HG03095 (cell line): ENCODE measurements at regions not wholly inside any gene's neighbourhood (a gene's known extent, or its start where the extent isn't known, plus 50 kb on each side); places are given as distances from the start of the nearest gene placed in this dataset.

ENCODE experiments used
- ATAC-seq: cut with Tn5 transposase; IDR thresholded peaks from one replicate; pipeline ENCODE4 v1.9.1; 2021; ENCODE audit warnings: moderate library complexity; ENCODE audit not compliant: unreplicated experiment

GRCh38 chr10:123552760-123553554, 113.2 kb upstream of the GPR26 start:
- peak; percentile 60 for ATAC-seq

GRCh38 chr10:123553810-123554430, 112.2 kb upstream of the GPR26 start:
- ATAC-seq: peak; percentile 33

DNA sequence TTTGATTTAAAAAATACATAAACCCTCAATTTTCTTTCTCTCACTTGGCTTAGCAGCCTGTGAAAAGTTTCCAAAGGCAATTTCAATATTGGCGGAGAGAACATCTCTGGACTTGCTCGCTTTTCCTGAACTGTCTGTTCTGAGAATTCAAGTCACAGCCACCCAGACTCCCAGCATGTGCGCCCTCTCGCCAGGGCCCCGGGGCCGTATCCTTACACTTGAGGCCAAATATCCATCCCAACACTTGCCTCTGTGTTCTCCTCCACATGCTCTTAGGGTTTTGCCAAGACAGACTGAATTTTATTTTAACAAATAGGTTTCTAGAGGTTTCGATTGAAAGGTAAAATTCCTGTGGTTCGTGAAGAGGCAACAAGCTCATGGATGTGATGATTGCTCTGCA, 111.5 kb upstream of the GPR26 start:
- ATAC-seq: no peak

DNA sequence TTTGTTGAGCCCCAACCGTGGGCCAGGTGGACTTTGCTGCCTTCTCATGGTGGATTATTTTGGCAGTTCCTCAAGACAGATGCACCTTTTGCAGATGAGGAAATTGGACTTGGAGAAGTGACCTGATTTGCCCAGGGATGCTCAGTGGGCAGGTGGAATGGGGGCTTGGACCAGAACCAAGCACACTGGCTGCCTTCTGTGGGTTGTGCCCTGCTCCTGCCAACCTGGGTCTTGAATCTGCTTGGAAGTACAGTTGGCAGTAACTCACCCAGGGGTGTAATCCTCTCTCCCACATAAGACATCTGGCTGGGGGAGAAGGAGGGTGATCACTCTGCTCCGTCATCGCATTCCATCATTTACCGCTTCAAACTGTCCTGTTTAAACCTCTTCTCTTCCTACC, 110.5 kb upstream of the GPR26 start:
- no peak for ATAC-seq

DNA sequence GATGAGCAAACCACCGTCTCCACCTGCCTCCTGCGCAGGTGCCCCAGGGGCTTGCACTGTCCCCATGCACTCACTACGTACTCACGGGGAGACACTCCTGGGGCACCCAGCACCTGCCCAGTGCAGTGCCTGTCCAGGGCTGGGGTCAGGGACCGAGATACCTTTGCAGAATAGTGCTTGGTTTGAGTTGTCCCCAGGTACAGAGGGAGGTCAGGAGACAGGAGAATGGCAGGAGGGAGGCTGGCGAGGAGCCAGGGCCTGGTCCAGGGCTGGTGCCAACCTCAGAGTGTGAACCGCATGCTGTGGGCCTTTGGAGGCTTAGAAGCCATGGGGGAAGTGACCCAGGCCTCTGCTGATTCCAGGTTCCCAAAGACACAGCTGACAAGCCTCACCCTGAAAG, 110.1 kb upstream of the GPR26 start:
- no peak for ATAC-seq

DNA sequence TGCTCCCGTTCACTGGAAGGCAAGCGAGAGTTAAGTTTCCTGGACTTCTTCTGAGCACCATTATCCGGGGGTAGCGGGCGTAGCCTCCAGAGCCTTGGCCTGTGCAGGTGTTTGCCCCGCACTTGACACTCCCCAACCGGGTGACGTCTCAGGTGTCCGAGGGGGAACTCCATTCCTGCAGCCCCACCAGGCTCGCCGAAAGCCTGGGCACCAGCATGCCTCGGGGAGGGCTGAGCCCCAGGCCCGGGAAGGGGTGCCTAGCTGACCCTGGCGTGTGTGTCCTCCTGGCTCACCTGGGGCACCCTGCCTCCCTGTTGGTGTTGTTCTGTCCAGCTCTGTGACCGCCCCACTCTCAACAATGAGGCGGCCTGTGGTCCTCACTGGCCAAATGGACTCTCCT, 109.4 kb upstream of the GPR26 start:
- ATAC-seq: no peak

DNA sequence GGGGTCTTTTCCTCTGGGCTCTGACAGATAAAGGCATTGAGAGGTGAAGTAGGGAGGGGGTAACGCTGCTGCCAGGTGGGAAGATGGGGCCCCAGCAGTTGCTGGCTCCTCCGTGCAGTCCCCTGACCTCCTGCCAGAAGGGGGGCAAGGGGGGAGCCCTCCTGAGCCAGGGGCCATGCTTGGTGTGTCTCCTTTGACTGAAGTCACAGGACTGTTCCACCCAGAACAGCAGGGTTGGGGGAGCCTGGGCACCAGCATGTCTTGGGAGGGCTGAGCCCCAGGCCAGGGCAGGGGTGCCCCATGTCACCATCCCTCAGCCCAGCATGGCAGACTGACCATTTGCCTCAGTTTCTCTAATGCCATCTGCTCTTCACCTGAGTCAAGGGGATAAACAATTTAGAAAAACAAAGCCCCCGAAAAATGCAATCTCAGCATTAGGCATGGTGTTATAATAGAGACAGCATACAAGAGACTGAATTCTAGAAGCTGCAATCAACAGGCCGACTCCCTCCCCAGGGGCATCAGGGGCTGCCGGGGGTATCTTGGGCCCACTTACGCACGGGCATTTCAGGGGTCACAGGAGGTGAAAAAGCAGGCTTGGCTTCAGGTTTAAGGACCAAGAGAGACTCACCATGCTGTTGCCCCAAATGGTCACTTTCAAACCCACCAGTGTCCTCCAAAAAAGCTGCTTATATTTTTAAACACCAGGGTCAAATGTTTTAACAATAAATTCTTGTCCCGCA, 108.6 kb upstream of the GPR26 start:
- ATAC-seq: no peak

DNA sequence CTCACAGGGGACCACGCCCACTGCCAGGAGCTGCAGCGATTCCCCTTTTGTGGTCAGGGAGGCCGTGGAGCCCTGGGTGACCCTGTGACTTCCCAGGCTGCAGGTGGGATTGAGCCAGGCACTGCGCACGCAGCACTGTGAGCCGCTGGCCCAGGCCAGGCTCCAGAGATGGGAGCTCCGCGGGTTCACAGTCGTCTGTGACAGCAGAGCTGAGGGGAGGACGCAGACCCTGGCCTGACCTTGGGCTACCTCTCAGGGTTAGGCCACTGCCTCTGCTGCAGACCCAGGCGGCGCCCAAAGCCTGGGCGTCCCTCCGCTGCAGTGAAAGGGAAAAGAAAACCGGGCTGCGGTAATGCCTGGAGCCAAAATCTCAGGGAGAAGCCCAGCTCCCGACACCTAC, 107.5 kb upstream of the GPR26 start:
- no peak for ATAC-seq

DNA sequence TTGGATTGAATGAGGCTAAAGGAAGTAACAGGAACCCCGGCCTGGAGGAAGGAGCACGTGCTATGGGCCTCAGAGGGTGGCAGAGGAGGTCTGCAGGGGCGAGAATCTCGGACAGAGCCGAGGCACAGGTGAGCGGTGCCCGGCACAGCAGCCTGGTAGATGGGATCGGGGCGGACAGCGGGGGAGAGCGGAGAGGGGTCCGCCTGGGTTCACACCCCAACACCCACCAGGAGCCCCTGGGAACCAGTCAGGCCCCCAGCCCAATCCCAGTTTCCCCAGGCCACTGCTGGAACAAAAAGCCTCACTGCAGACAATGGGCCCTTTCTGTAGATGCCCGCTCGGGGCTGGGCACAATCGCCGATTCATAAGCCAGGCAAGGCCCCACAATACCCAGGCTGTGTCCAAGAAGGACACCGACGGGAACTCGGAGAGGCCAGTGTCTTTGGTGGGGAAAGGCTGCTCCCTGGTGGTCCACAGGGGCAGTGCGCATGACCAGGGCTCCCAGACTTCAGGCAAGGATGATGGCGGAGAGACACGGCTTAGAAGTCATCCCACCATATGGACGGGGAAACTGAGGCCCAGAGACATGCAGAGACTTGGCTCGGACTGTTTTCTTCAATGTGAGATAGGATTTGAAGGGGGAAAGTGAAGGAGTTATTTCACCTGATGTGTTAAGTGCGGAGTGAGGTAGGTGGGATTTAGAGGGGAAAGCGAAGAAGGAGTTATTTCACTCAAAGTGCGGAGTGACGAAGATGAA, 106.9 kb upstream of the GPR26 start:
- no peak for ATAC-seq

GRCh38 chr10:123559823-123560092, 106.4 kb upstream of the GPR26 start:
- no peak for ATAC-seq

DNA sequence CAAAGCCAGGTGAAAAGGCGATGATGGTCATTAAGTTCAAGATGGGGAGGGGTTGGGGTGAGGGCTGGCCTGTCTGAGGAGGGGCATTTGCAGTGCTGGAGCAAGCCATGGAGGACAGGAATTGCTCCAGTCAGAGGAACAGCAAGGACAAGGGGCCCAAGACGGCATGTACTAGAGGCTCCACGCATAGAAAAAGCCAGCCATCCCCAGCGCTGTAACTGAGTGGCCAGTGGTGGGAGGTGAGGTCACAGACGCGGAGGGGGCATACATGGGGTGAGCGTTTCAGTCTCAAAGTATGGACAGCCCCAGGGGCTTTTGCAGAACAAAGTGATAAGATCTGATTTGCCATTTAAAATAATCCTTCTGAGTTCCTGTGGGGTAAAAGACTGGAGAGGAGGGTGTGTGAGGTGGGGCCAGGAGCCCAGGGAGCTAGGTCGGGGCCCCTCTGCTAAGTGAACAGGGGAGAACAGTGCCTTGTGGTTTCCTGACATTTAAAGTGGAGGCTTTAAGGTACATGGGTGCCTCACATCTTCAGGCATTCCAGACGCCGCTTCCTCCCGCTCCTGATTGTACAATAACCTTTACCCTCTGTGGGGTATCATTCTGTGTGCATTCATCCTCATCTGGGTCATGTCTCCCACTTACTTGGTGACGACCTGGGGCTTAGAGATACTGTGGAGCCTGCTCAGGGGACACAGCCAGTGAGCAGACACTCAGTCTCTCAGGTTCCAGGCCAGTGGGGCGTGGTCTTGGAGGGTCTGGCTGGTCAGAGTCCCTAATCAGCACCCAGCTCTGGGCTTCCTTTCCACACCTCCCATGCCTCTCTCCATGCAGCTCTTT, 105.6 kb upstream of the GPR26 start:
- ATAC-seq: no peak

- no peak for ATAC-seq
These were observed 105.1 kb upstream of the GPR26 start for GRCh38 chr10:123561141-123561440.

- ATAC-seq: no peak
These were observed 103.8 kb upstream of the GPR26 start for GRCh38 chr10:123562387-123562786.

GRCh38 chr10:123562811-123563580, 103.2 kb upstream of the GPR26 start:
- no peak for ATAC-seq

DNA sequence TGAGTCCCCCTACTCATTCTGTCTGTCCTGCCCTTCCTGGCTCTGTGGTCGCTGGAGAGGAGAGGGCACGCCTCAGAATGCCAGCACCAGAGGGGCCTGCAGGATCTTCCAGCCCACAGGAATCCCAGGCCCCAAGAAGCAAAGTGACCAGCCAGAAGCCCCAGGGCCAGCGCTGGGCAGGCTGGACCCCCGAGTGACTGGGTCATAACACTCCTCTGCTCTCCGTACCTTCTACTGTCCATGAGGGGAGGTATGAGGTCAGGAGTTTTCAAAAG, 102.6 kb upstream of the GPR26 start:
- ATAC-seq: no peak

- ATAC-seq: no peak
These were observed 102.2 kb upstream of the GPR26 start for GRCh38 chr10:123563994-123564393.

DNA sequence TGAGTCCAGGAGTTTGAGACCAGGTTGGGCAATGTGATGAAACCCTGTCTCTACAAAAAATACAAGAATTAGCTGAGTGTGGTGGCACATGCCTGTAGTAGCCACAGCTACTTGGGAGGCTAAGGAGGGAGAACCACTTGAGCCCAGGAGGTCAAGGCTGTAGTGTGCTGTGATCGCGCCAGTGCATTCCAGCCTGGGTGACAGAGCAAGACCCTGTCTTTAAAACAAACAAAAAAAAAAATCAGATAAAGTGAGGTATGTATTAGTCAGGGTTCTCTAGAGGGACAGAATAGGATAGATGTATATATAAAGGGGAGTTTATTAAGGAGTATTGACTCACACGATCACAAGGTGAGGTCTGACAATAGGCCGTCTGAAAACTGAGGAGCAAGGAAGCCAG, 101.5 kb upstream of the GPR26 start:
- no peak for ATAC-seq

DNA sequence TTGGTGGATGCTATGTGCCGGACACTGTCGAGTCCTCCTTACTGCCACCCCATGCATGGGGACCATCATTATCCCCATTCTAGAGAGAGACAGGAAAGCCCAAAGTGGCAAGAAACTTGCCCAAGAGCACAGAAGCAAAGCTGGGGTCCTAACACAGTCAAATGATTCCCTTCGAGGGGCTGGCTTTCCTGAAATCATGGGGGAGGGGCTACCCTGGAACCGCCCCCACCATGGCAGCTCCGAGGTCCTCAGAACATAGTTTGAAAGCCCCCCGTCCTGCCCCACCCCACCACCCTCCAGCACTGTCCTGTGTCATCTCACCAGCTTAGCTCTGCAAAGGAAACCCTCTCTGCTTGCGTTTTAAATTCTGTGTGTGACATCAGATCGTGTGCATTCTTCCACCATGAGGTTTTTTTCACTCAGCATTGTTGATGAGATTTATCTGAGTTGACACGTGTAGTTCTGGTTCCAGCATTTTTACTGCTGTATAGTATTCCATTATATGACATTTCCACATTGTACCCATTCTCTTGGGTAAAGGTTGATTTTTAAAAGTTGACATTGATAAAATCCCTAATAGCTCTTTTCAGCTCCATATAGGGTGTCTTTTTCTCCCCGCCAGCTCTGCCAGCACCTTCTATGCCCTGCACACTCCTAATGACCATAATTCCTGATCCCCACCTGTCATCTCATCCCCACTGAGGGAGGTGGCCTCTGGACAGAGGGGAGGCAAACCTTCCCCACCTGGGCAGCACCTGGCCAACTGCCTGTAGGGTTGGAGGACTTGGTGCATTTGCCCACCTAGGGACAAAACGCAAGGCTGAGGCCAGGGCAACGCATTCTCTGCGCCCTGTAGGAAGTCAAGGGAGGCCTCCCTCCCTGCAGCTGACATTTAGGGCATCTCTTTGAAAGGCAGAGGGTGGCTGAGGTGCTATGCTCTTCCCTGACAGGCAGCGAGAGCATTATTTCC, 100.2 kb upstream of the GPR26 start:
- ATAC-seq: no peak
